H1 (cell line): ENCODE measurements at regions not wholly inside any gene's neighbourhood (a gene's known extent, or its start where the extent isn't known, plus 50 kb on each side); places are given as distances from the start of the nearest gene placed in this dataset.

Experiments
- BCL11A ChIP-seq, 2 experiments: IDR thresholded peaks; one replicate each; pipeline ENCODE4 v1.6.1; 2011; ENCODE audit warnings: low read depth in 2 of 2, low read length in 2 of 2, mild to moderate bottlenecking in 2 of 2
- CHD2 ChIP-seq: IDR thresholded peaks from 2 replicates; pipeline ENCODE4 v1.6.1; 2012; ENCODE audit warnings: low read length, improper control_type of control experiment
- EZH2 ChIP-seq: fragments of 200-600 bp; sonication (generic); IDR thresholded peaks from 2 replicates; pipeline ENCODE4 v1.7.1; 2012; ENCODE audit warnings: low read depth, mild to moderate bottlenecking, moderate library complexity, low read length, inconsistent platforms; ENCODE audit not compliant: severe bottlenecking
- POLR2A ChIP-seq, 2 experiments: IDR thresholded peaks; 1 replicate in 1 of 2; 2 replicates in 1 of 2; pipeline ENCODE4 v1.6.1; 2011; ENCODE audit warnings: low read depth in 2 of 2, low read length in 2 of 2, mild to moderate bottlenecking in 2 of 2; ENCODE audit errors: control extremely low read depth in 1 of 2
- SIX5 ChIP-seq: IDR thresholded peaks from 2 replicates; pipeline ENCODE4 v1.6.1; 2011; ENCODE audit warnings: mild to moderate bottlenecking, low read depth, low read length
- SRF ChIP-seq: IDR thresholded peaks from 2 replicates; pipeline ENCODE4 v1.6.1; 2011; ENCODE audit warnings: mild to moderate bottlenecking, low read depth, low read length, moderate library complexity
- SUZ12 ChIP-seq: fragments of 200-600 bp; sonication (generic); IDR thresholded peaks from 2 replicates; pipeline ENCODE4 v1.6.1; 2012; ENCODE audit warnings: mild to moderate bottlenecking, inconsistent platforms, low read length, moderate library complexity, mixed read lengths
- TAF1 ChIP-seq: IDR thresholded peaks from 2 replicates; pipeline ENCODE4 v1.6.1; 2011; ENCODE audit warnings: mild to moderate bottlenecking, low read depth, low read length
- TF ChIP-seq, protein P1 (sequence below), 3 experiments: IDR thresholded peaks; 1 replicate in 2 of 3; 2 replicates in 1 of 3; pipeline versions ENCODE4 v1.5.1 to v1.6.1; 2011; ENCODE audit warnings: low read length in 3 of 3, mild to moderate bottlenecking in 3 of 3, inconsistent platforms in 2 of 3, low read depth in 1 of 3, moderate library complexity in 1 of 3; ENCODE audit not compliant: insufficient read depth in 1 of 3; ENCODE audit errors: control extremely low read depth in 1 of 3
- TF ChIP-seq, protein P2 (sequence below): IDR thresholded peaks from 2 replicates; pipeline ENCODE4 v1.6.1; 2011; ENCODE audit warnings: low read depth, mild to moderate bottlenecking, low read length; ENCODE audit not compliant: insufficient read depth
- TF ChIP-seq, protein P3 (sequence below): IDR thresholded peaks from 2 replicates; pipeline ENCODE4 v1.6.1; 2012; ENCODE audit warnings: inconsistent platforms

DNA sequence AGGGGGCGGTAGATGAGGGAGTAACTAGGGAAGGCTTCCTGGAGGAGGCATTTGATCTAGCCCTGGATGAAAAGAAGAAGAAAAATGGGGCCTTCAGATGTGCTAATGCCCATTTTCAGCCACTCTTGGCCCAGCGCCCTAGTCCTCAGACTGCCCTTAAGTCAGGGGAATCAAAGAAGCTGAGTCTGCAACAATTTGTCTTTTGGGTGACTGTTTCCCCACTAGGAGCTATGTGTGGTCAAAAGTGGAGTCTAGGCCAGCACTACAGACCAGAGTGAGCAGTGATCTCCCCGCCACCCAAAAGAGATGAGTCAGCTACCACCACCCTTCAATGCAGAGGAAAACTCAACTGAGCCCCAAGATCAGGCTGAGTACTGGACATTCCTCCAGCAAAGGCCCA lies 542.1 kb downstream of the BNC2 start:
- TF ChIP-seq CHD2 = no peak
- no peak for TF ChIP-seq SUZ12
- TF ChIP-seq, protein P1, sequence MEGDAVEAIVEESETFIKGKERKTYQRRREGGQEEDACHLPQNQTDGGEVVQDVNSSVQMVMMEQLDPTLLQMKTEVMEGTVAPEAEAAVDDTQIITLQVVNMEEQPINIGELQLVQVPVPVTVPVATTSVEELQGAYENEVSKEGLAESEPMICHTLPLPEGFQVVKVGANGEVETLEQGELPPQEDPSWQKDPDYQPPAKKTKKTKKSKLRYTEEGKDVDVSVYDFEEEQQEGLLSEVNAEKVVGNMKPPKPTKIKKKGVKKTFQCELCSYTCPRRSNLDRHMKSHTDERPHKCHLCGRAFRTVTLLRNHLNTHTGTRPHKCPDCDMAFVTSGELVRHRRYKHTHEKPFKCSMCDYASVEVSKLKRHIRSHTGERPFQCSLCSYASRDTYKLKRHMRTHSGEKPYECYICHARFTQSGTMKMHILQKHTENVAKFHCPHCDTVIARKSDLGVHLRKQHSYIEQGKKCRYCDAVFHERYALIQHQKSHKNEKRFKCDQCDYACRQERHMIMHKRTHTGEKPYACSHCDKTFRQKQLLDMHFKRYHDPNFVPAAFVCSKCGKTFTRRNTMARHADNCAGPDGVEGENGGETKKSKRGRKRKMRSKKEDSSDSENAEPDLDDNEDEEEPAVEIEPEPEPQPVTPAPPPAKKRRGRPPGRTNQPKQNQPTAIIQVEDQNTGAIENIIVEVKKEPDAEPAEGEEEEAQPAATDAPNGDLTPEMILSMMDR (IDR thresholded peaks at IDR 0.05; ENCODE audit: control extremely low read depth in 1 of 3, insufficient read depth in 1 of 3, low read depth in 1 of 3, low read length in 3 of 3) = no peak
- TF ChIP-seq, protein P2, sequence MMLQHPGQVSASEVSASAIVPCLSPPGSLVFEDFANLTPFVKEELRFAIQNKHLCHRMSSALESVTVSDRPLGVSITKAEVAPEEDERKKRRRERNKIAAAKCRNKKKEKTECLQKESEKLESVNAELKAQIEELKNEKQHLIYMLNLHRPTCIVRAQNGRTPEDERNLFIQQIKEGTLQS = no peak
- TF ChIP-seq, protein P3, sequence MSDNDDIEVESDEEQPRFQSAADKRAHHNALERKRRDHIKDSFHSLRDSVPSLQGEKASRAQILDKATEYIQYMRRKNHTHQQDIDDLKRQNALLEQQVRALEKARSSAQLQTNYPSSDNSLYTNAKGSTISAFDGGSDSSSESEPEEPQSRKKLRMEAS = no peak
- TF ChIP-seq EZH2 = no peak
- no peak for TF ChIP-seq BCL11A (IDR thresholded peaks at IDR 0.05; ENCODE audit: low read depth in 2 of 2, low read length in 2 of 2)
- TF ChIP-seq SIX5 = no peak
- TF ChIP-seq TAF1 = no peak
- TF ChIP-seq SRF = no peak
- no peak for TF ChIP-seq POLR2A (IDR thresholded peaks at IDR 0.05; ENCODE audit: control extremely low read depth in 1 of 2, low read depth in 2 of 2, low read length in 2 of 2)
